ENCODE measurements at regions not wholly inside any gene's neighbourhood (a gene's known extent, or its start where the extent isn't known, plus 50 kb on each side); places are given as distances from the start of the nearest gene placed in this dataset.

DNA sequence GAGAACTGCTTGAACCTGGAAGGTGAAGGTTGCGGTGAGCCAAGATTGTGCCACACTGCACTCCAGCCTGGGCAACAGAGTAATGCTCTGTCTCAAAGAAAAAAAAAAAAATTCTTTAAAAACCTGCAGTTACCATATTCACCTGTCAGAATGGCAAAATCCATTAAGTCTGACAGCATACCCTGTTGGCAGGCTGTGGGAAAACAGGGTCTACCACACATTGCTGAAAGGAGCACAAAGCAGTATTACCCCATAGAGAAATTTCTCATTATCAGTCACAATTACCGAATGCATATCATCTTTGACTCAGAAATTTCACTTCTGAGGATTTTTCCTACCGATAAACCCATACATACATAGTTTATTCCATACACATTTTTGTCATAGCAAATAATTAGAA lies 264.1 kb upstream of the SLCO3A1 start:
- TF ChIP-seq, protein P1, sequence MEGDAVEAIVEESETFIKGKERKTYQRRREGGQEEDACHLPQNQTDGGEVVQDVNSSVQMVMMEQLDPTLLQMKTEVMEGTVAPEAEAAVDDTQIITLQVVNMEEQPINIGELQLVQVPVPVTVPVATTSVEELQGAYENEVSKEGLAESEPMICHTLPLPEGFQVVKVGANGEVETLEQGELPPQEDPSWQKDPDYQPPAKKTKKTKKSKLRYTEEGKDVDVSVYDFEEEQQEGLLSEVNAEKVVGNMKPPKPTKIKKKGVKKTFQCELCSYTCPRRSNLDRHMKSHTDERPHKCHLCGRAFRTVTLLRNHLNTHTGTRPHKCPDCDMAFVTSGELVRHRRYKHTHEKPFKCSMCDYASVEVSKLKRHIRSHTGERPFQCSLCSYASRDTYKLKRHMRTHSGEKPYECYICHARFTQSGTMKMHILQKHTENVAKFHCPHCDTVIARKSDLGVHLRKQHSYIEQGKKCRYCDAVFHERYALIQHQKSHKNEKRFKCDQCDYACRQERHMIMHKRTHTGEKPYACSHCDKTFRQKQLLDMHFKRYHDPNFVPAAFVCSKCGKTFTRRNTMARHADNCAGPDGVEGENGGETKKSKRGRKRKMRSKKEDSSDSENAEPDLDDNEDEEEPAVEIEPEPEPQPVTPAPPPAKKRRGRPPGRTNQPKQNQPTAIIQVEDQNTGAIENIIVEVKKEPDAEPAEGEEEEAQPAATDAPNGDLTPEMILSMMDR (IDR thresholded peaks at IDR 0.05; ENCODE audit: low read length): no peak
- no peak for TF ChIP-seq EZH2 (IDR thresholded peaks at IDR 0.05; ENCODE audit: borderline replicate concordance, low read length)
